HEK293T (cell line): ENCODE measurements at regions not wholly inside any gene's neighbourhood (a gene's known extent, or its start where the extent isn't known, plus 50 kb on each side); places are given as distances from the start of the nearest gene placed in this dataset.

ENCODE experiments used
- BHLHE40 ChIP-seq: fragments of 450-650 bp; IDR thresholded peaks from 2 replicates; pipeline ENCODE4 v1.6.1; 2016; ENCODE audit warnings: mild to moderate bottlenecking, moderate library complexity, borderline replicate concordance
- FOXK2 ChIP-seq: fragments of 450-650 bp; IDR thresholded peaks from 2 replicates; pipeline ENCODE4 v1.6.1; 2016; ENCODE audit warnings: mild to moderate bottlenecking
- SP1 ChIP-seq: fragments of 450-650 bp; IDR thresholded peaks from 2 replicates; pipeline ENCODE4 v1.6.1; 2017
- ZNF384 ChIP-seq: fragments of 450-650 bp; IDR thresholded peaks from 2 replicates; pipeline ENCODE4 v1.6.1; 2016

DNA sequence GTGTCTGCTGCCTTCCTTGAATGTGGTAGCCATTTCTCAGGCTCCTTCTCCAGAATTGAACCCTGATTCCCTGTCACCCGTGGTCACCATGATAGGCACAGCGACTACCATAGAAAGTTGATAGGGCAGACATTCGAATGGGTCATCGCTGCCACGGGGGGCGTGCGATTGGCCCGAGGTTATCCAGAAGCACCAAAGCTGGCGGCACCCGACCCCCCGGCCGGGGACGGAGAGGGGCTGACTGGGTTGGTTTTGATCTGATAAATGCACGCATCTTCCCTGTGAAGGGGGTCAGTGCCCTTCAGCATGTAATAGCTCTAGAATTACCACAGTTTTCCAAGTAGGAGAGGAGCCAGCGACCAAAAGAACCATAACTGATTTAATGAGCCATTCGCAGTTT, 94.0 kb upstream of the ANKRD30BL start:
- TF ChIP-seq SP1 (no peak), ZNF384 (no peak), BHLHE40 (no peak), FOXK2 (no peak)
